ENCODE measurements at regions not wholly inside any gene's neighbourhood (a gene's known extent, or its start where the extent isn't known, plus 50 kb on each side); places are given as distances from the start of the nearest gene placed in this dataset.
"Not testable (repeated sequence)": the region's sequence is repeated elsewhere in the genome, so short reads cannot be mapped to it uniquely, and the experiment has no call there.

DNA sequence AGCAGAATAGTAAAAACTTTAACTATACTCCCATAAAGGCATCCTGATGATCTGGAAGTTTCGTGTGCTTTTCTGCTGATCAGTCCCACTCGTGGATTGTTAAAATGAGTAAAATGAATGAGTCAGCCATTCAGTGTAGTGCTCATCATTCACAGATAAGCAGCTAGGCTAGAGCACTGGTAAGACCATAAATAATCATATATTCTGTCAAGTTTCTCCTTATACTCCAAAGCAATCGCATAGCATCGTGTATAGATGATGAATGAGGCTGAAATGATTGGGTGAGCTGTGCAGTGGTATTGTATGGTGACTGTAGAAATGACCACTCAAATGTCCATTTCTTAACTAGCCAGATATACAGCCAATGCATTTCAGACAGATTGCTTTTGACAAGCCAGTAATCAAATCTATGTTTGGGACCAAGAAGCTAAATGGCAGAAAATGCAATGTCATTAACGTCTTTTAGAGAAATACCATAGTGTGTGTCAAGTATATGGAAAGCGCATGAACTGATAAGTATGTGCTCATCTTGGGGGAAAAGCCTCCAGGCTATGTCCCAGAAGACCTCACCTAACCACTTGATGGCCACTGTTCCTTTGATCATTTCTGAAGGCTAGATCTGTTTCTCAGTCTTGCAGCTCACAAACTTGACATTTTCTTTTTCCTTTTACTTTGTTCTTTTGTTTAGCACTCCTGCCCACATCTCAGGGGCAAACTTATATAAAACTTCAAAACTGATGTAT lies 227.2 kb upstream of the FAM3C start:
- no peak for DNase-seq (ENCODE audit: low read depth in 4 of 4, low spot score in 3 of 4)

DNA sequence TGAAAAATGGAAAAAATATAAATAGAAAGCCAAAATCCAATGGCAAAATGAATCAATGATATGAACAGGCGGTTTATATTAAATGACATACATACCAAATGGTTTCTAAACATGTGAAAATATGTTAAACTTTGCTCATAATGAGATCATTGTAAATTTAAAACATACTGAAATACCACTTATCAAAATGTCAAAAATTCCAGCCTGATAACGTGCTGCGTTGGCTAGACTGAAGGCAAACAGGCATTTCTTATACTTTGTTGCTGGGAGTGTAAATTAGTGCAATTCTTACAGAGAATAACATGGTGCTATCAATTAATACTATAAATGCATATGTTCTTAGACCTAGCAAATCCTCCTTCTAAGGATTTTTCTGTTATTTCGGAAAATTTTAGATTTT lies 225.8 kb upstream of the FAM3C start:
- no peak for DNase-seq (ENCODE audit: low read depth in 4 of 4, low spot score in 3 of 4)

DNA sequence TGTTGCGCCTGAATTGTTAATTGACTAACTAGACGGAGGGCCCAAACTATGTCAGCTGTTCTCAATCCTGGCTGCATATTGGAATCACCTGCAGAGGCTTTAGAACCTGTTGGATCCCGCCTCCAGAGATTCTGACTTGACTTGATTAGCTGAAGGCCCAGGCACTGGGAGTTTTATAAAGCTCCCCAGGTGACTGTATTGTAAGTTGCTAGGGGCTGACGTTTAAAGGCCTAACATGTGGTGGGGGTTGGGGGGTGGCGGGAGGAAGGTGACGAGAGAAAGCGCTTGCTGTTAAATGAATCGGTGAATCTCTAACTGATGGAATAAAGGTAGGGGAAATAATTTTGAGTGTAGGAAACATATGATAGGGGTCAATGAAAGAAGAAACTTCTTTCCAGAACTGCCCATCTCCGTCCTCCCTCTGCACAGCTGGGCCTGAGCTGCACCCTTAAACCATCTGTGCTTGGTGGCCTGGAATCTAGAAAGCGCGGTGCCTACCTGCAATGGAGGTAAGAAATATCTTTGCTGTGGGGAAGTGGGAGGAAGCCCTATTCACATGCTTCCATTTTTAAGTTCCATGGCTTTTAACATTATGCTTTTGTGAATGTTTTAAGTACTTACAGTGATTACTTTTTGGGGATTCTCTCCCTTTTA lies 225.0 kb upstream of the FAM3C start:
- no peak for DNase-seq (ENCODE audit: low read depth in 4 of 4, low spot score in 3 of 4)

DNA sequence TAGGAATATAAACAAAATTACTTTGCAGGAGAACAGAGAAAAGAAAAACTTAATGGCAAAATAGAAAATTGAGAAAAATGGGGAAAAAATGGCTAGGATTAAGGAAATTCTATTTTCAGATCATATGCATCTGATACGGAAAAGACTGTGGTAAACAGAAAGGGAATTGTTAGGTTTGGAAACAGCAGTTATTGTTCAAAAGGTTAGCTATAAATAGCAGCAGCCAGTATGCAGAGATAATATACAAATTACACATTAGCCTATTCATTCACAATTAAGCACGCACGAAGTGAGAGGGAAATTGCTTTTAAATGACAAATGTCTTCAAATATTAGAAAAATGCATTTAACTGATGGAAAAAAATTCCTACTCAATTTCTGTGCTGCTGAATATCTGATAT lies 224.1 kb upstream of the FAM3C start:
- no peak for DNase-seq (ENCODE audit: low read depth in 4 of 4, low spot score in 3 of 4)

DNA sequence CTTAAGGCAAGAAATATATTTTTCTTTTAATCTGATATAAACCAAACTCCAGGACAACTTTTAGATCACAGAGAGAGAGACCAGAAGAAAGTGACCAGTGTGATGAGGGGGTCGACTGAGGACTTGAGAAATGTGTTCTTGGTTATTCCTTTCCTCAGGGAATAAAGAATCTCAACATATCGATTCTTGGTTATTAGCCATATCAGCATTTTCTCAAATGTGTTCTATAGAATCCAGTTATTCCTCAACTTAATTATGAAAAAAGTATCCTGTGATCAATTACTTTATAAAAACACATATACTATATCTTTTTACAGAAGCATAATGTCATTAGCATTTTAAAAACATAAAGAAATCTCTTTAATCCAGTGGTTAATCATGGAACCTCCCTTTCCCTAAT lies 222.1 kb upstream of the FAM3C start:
- DNase-seq (ENCODE audit: low read depth in 4 of 4, low spot score in 3 of 4), result no peak

DNA sequence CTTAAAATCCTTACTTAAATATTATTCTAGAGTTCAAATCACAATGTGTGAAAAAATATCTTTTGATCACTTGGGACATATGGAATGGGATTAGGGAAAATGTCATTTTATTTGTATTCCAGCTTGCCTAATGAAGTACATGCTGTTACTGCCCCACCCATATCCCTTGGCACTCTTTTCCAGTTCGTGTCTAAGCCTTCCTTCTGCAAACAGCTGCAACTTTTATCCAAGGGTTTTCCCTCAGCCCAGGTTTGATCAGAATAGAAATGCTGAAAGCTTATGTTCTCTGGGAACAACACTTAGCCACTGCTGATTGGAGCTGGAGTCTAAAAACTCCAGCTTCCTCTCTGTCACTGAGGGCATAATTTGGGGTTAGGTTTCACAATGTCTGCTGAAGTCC lies 214.1 kb upstream of the FAM3C start:
- no peak for DNase-seq (ENCODE audit: low read depth in 4 of 4, low spot score in 3 of 4)

DNA sequence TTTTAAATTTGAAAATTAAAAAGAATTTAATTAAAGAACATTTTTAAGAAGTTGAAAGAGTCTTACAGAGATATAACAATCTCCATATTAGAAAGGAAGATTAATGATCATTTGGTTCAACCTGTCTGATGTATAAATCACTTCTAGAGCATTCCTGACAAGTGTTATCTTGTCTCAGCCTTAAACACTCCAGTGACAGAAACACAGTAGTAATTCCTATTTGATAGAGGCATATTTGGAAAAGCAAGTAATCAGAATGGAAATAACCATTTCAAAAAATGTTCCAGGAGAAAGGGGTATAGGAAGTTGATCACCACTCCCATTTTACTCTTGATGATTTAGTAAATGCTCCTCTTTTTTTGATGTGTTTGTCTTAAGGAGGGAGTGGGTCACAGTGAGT lies 213.1 kb upstream of the FAM3C start:
- no peak for DNase-seq (ENCODE audit: low read depth in 4 of 4, low spot score in 3 of 4)

DNA sequence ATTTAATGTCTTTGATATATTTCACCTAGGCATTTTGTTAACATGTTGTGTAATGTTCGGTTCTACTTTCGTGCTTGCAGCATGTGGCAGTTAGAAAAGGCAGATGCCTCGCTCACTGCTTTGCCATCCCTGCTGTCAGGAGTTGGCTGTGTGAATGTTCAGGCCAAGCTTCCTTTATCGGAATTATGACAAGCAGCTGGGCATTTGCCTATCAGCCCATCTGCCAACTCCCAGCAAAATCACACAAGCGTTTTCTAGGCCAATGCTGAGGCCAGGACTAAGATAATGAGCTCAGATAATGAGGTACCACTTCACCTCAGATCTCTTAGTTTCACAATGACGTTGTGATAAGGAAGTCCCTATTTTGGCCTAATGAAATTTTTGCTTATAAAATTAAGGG lies 212.7 kb upstream of the FAM3C start:
- DNase-seq (ENCODE audit: low read depth in 4 of 4, low spot score in 3 of 4), result no peak

DNA sequence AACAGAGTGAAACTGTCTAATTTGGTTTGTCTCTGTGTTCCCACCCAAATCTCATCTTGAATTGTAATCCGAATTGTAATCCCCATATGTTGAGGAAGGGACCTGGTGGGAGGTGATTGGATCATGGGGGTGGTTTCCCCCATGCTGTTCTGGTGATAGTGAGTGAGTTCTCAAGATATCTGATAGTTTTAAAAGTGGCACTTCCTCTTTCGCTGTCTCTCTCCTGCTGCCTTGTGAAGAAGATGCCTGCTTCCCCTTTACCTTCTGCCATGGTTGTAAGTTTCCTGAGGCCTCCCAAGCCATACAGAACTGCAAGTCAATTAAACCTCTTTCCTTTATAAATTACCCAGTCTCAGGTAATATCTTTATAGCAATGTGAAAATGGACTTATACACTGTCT lies 212.1 kb upstream of the FAM3C start:
- DNase-seq (ENCODE audit: low read depth in 4 of 4, low spot score in 3 of 4), result not testable (repeated sequence)

DNA sequence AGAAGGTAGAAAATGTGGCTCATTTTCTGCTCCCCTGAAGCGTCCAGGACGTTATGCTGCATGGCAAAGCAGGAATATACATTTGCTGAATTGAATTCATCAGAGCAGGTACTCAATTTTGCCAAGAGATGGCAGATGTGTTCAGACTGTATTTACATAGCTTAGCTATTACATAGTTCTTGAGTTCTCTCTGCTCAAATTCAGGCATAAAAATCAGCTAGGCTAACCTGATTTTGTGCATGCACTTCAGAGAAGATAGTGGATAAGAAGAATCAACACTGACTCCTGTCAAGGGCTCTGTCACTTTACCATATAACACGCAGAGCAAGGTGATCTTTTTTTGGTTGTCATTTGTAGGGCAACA lies 209.2 kb upstream of the FAM3C start:
- DNase-seq (ENCODE audit: low read depth in 4 of 4, low spot score in 3 of 4), result no peak

DNA sequence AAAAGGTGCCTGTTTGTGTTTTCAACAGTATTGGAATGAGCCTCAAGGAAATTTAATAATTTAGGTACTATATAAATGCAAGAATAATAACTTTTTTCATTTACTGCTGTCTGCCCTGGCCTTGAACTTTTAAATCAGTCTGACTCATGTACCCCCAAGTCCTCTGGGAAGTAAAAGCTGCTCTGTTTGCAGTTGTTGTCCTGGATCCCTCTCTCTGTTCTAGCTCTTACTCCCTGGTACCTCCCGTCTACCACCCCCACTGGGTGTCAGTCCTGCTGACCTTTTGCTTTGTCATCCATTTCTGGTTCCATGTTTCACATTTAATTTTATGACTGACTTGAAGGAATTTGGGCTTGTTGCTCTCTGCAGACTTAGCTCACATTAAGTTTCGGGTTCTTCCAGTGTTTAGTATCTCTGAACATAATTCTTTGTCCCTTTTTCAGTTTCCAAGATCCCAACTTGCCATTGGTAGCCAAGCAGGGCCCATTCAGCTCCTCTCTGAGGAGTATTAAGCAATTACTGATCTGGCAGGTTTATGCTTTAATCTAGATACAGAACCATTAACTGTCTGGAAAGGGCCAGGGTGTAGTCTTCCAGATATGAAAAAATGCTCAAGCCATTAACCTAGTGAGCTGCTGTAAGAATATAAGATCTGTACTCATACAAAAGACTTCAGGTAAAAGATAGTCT lies 208.7 kb upstream of the FAM3C start:
- no peak for DNase-seq (ENCODE audit: low read depth in 4 of 4, low spot score in 3 of 4)

DNA sequence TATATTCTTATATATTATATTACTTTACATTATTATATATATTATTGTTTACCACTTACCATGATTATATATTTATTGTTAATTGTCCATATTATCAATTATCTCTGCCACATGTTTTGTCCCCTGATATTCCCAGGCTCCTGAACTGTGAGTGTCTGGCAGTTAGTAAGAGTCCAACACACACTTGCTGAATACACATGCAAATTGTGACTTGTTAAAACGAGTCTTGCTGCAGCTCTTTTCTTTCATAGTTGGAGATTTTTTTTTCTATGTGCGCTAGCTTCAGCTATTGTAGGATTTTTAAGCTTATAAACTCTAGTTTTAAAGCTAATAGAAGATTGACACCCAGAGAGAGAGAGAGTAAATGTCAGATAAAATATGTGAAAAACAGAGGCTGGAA lies 207.8 kb upstream of the FAM3C start:
- DNase-seq (ENCODE audit: low read depth in 4 of 4, low spot score in 3 of 4), result no peak

DNA sequence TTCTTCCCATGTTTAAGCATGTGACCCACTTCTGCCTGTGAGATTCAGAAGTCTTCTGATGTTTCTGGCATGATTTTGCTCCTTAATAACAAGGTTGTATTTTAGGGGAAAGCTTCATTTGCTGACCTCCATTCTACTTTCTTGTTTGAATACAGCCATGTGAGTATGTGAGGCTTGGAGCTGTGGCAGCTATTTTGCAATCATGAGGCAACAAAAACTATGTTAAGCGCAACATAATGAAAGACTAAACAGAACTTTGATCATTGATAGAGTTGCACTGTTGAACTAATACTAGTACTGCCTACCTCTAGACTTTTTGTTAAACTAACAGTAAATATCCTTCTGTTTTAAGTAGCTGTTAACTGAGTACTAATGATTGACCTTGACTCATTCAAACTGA lies 203.8 kb upstream of the FAM3C start:
- DNase-seq (ENCODE audit: low read depth in 4 of 4, low spot score in 3 of 4), result no peak

DNA sequence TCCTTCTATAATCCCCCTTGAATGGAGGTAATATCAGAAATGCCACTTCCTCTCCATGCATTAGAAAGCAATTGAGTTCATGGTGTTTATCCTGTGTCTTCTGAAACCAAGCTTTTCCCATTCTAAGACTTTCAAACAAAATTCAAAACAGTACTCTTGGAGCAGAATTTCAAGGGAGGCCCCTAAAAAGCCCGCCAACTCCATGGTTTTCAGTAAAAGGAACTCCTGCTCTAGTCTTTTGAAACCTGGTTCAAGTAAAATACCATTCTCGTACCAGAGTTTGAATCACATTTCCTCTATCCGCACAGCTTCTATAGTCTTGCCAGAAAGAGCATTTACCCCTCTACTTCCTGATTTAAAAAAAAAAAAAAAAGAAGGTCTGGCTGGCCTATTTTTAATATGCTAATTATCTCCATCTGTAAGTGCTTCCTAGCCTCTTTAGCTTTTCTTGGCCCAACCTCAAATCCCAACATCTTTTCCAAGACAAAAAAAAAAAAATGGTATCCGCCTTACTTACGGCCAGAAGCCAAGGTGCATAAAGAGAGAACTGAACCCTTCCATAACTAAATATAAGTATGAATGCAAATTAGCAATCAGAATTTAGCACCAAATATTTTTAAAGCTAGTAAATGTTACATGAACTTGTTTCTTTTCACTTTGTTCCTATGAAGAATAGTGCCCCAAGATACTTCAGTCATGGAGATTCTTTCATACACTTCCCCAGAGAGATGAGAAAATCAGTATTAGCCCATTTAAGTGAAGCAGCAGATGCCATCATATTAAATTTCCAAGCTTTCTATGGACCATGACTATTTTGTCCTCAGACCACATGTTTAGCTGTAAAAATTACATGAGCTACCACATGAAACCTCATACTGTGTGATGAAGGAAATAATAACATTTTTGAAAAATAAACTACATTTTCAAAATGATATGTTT lies 199.9 kb upstream of the FAM3C start:
- no peak for DNase-seq (ENCODE audit: low read depth in 4 of 4, low spot score in 3 of 4)

DNA sequence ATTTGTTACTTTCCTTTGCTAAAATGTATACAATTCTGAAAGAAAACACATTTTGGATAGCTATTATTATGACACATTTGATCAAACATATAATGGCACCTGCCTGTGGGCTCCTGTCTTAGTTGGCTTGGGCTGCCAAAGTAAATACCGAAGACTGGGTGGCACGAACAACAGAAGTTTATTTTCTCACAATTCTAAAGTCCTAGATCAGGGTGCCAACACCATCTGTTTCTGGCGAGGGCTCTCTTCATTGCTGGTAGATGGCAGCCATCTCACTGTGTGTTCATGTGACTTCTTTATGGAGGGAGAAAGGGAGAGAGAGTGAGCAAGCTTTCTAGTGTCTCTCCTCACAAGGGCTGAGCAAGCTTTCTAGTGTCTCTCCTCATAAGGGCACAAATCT lies 195.8 kb upstream of the FAM3C start:
- DNase-seq (ENCODE audit: low read depth in 4 of 4, low spot score in 3 of 4), result no peak

DNA sequence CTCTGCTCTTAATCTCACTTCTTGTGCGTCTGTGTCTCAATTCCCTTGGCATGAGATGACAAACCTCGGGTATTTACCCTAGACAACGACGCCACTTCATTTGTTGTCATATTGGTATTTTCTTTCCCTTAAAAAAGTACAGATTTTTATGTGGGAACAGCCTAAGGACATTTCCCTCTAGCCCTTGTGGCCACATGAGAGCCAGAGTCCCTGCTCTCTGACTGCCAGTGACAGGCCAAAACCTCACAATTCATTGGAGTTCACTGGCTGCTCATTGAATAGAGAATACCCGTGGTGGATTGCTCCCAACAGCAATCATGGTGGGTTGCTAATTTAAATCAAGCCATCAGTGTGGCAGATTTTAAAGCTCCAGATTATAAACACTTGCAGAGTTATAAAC lies 191.3 kb upstream of the FAM3C start:
- DNase-seq (ENCODE audit: low read depth in 4 of 4, low spot score in 3 of 4), result no peak

DNA sequence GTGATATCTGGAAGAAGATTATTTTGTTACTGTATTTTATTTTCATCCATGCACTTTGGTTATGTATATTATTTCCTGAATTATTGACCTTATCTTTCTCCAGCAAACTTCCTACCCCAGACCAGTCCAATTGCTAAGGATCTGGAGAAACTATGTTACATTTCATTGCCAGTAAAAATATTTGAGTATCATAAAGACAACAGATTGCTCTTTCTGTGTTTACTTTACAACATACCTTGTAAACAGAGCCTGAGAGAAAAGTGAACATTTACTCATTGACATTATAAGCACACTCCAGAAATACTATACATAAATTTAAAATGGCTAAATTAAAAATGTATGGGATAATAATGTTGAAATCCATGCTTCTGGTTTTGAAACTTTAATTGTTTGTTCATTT lies 186.2 kb upstream of the FAM3C start:
- no peak for DNase-seq (ENCODE audit: low read depth in 4 of 4, low spot score in 3 of 4)

DNA sequence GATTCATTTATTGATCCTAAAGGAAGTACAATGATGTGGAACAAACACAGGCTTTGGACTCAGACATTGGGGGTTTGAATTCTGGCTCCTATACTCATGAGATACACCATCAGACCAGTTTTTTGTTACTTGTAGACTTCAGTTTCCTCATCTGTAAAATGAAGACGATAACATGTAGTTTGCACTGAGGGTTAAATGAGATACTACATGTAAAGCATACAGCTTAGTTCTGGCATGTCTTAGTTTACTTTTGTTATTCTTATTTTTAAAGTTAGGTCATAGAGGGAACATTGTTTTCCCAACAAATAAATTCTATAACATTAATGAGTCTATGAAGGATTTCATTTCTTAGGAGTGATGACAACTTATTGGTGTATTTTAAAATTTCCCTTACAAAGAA lies 183.5 kb upstream of the FAM3C start:
- no peak for DNase-seq (ENCODE audit: low read depth in 4 of 4, low spot score in 3 of 4)

DNA sequence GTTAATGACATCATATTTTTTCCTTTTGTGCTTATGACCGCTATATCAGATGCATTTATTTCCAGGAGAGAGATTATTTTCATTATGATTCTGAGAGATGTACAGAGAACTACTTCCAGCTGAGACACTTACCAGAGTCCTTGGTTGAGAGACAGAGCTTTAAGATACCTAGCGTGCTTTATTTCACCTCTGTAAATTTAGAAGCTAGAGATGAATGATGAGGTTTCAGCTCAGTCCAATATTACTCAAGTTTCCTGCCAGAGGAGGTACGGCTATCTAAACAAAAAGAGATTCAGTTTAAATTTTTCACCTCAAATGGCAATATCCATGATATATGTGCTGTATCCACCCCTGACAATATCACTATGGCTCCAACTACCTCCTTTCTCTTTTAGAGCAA lies 182.6 kb upstream of the FAM3C start:
- DNase-seq (ENCODE audit: low read depth in 4 of 4, low spot score in 3 of 4), result no peak

DNA sequence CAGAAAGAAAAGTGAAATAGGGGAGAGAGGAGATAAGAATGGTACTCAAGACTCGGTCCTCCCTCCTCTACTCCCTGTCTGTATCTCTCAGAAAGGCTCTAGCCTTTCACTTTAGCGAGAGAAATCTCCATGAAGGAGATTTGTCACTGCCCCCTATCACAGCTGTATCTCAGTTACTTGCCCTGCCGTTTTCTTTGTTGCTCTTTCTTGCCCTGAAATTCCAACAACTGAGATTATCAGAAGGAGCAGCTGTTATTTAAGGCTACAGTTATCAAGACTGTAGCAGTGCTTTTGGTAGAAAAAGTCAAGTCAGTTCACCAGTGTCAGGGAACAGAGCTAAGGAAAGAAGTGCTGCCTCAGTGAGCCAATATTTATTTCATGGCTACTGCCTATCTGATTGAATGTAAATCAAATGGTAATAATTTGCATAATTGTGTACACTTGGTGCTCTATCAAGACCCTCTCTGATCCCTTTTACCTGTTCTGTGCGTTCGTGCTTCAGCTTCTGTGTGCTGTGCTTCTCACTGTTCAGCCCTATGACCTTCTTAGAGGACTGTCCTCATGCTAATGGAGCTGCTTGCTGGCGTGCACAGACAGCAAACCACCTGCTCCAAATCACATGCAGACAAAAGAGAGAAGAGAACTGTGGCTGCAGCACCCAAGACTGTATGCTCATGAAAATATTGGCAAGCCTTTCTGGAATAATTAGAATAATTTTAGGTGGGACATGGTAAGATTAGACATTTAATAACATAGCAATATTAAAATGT lies 180.2 kb upstream of the FAM3C start:
- no peak for DNase-seq (ENCODE audit: low read depth in 4 of 4, low spot score in 3 of 4)
